Right hindlimb (tissue), 1 donor: ENCODE measurements at regions not wholly inside any gene's neighbourhood (a gene's known extent, or its start where the extent isn't known, plus 50 kb on each side); places are given as distances from the start of the nearest gene placed in this dataset.
"Not testable (repeated sequence)": the region's sequence is repeated elsewhere in the genome, so short reads cannot be mapped to it uniquely, and the experiment has no call there.

Experiments
- DNase-seq: peaks from one replicate; pipeline ENCODE4 v3.0.0-alpha.2; 2018

DNA sequence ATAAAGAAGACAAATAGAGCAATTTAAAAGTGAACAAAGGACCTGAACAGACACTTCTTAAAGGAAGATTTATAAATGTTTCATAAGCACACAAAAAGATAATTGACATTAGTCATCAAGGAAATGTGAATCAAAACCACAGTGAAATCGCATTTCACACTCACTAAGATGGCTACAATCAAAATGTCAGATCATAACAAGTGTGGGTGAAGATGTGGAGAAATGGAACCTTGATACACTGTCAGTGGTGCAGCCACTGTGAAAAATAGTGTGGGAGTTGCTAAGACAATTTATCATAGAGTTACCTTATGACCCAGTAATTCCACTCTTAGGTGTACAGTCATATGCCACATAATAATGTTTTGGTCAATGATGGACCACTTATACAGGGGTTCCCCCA is 54.5 kb upstream of the HTR4 start:
- no peak for DNase-seq

DNA sequence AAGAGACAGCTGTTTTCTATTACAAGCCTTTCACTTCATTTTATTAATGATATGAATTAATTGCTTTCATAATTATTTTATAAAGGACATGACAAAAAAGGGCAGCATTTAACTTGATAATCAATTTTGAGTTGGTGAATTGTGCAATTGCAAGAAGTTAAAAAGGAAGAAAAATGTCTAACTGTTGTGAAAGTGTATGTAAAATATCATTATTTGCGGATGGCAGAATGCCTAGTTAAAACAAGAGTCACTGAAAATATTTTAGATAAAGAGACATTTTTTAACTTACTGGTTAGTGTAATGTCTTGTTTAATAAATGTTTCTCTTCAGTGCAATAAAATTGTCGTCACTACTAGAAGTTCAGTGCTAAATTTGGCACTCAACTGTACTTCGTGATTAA is 57.6 kb upstream of the HTR4 start:
- no peak for DNase-seq

DNA sequence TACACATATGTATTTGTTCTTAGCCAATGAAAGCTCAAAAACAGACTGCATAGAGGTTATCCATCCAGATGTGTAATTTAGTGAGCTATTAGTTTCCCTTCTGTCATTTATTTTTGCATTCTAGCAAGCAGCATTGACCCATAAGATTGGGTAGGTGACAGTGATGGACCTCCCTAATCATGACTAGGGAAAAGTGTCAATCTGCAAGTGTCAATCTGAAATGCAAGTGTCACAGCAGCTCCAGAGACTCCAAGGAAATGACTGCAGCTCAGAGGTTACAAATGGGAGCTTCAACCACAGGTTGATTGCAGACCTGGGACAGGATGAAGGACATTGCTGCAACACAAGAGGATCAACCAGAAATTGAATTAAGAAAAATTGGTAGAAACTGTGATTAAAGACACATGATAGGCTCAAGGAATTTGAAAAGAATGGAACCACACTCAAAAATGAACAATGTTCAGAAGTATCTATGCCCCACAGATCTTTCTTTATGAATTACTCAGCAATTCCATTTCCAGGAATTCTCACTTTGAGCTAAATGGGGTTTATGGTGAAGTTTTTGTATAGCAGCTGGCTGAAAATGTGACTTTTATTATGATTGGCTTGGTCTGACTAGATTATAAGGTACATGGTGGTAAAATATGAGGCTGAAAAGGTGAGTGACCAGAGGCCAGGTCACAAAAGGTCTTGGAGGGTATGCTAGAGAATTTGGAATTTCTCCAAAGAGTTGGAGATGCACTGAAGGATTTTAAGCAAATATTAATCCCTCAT is 59.6 kb upstream of the HTR4 start:
- DNase-seq: no peak

DNA sequence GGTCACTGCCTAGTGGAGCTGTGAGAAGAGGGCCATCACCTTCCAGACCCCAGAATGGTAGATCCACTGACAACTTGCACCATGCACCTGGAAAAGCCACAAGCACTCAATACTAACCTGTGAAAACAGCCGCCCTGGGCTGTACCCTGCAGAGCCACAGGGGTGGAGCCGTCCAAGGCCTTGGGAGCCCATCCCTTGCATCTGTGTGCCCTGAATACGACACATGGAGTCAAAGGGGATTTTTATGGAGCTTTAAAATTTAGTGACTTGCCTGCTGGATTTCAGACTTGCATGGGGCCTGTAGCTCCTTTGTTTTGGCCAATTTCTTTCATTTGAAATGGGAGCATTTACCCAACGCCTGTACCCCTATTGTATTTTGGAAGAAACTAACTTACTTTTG is 62.4 kb upstream of the HTR4 start:
- DNase-seq: no peak

DNA sequence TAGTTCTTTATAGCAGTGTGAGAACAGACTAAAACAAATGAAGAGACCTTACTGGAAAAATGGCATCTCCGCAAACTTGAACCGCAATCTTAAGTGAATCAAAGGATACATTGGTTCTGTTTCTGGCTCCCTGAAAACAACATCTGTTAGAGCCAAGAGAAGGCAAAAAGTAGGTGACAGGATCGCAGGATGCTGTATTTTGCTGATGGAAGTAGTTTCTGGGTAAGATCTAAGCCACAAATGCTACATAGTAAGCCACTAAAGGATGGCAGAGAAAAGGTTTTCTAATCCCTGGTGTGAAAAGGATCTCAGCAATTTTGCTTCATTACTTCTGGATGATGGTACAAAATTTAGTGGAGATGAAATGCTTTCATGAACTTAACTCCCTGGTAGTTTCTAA is 63.3 kb upstream of the HTR4 start:
- DNase-seq: no peak

DNA sequence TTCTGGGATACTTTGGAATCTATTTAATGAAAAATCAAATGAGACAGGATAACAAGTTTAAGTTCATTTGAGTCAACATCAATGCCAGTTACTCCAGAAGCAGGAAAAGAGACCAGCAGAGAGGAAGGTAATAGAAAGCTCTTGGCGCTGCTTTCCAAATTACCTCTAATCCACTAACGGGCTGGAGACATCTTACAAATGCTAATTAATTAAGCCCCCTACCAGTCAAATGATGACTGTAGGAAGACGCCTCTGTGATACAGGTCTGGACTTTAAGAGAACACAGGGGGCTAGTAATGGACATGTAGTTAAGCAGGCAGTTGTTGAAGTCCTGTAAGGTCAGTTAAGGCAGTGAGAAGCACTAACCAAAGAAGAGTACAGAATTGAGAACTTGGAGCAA is 65.3 kb upstream of the HTR4 start:
- no peak for DNase-seq

DNA sequence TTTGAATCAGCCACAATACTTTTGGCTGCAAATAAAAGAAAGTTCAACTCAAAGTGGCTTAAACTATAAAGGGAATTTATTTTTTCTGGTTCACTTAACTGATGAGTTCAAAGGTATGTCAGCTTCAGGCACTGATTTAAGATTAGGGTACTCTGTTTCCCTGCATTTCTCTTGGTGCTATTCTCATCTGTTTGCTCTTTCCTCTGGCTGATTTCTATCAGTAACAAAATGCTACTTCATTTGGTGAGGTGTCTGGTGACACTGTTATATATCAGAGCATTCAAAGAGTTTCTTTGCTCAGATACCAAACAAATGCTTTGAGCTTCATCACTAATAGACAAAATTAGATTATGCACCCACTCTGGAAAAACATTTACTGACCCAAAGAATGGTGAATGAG is 65.9 kb upstream of the HTR4 start:
- no peak for DNase-seq

DNA sequence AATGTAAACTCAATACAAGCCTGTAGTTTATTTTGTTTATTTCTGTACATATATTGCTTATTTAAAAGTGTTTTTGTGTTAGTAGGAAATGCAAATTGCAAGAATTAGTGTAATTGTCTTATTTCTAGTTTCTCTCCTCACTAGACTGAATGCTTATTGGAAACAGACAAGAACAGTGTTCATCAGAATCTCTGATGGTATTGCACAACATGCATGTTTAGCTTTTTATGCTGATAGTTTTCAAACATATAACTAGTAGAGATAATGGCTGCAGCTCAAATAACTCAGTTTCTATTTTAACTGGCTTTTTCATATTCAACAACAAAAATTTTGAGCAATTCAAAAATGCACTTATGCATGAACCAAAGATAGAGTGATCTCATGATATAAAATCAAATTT is 68.8 kb upstream of the HTR4 start:
- no peak for DNase-seq

DNA sequence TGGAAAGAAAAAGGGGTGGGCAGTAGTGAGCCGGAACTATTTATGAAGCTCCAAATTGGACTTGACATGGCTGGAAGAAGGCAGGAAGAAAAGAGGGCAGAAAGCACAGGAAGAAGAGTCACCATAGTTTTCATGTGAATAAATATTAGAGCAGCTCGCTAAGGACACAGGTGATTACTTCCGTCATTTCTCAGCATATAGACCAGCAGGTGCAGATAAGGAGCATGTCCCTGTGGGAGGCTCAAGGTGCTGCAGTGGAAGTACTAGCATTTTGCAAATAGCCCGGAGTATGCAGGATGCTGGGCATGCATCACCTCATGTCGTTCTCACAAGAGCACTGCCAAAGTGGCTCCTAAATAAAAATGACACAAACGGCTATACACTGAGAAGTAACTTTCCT is 71.3 kb upstream of the HTR4 start:
- DNase-seq: no peak

DNA sequence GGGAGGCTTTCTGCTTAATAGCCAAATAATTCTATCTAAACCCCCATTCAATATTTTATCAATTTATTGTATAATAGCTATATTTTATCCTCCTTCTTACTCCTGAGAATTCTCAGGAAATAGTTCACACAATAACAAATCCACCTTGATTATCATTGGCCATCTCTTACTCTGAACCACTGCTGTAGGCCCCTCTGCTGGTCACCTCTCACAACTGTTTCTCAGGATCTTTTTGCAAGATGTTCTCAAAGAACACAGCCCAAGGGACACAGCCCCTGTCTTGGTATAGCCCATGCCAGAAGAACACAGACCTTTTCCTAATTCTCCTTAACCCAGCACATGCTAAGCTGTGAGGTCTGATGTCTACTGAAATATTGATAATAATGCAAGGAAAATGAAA is 74.9 kb upstream of the HTR4 start:
- no peak for DNase-seq

DNA sequence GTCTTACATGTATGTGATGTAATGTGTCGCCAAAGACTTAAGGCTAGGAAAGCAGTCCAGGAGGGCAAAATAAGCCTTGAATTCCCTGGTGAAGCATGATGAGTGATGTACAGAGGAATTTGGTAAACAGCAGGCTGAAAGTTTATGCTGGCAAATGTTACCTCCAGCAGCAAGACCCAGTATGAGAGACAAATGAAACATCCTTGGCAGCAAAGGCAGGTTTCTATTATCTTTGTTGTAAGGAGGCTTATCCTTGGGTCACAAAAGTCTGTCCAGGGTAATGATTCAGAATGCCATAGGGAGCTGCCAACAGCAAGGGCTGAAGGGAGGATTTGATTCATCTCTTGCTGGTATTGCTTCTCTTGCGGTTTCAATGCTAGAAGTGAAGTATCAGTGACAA is 75.9 kb upstream of the HTR4 start:
- DNase-seq: no peak

DNA sequence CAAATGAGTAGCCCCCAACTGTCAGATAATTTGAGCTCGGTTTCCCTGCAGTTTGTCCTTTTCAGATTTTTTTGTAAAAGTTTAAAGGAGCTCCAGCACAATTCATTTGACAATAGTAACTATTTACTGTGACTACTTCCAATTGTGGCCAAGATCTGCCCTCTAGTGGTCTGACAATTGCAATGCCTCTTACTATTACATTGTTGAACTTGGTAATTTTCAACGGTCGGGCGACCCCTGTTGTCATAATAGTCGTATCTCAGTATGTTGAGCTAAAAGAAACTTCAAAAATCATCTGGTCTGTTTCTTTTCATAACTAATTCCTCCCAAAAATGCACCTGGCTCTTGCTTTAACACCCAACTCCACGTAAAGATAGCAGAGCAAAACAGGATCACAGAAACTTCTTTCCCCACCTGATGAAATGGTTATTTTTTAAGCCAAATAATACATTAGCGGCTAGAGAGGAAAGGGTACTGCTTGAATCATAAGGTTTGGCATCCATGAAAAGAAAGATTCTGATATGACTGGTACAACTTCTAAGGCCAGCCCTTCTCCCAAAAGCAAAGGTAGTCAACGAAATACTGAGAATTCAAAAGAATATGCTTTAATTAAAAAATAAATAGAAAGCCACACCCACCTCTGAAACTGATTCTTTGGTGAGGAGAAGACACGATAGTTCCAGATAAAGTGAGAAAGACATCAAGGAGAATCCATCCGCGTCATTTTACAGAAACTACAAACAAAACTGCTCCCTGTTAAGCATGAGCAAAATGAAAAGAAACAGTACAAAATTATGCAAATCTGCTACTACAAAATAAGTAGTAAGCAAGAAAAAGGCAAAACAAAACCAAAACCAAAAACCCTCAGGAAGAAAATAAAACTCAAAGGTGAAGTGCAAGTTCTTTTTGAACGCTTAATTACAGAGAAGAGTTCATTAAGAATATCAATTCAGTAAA is 76.9 kb upstream of the HTR4 start:
- DNase-seq: peak; percentile 77

DNA sequence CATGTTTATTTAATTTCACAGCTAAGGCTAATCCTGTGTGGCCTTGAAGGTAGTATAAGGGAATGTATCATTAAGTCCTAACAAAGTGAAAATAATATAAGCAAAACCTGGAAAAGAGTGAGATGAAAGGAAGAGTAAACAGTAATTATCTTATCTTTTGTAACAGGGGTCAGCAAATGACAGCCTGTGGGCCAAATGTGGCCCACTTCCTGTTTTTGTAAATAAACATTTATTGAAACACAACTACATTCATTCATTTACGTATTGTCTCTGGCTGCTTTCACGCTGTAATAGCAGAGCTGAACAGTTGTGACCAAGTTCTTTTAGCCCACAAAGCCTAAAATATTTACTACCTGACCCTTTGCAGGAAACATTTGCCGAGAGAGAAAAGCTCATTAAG is 78.4 kb upstream of the HTR4 start:
- no peak for DNase-seq

DNA sequence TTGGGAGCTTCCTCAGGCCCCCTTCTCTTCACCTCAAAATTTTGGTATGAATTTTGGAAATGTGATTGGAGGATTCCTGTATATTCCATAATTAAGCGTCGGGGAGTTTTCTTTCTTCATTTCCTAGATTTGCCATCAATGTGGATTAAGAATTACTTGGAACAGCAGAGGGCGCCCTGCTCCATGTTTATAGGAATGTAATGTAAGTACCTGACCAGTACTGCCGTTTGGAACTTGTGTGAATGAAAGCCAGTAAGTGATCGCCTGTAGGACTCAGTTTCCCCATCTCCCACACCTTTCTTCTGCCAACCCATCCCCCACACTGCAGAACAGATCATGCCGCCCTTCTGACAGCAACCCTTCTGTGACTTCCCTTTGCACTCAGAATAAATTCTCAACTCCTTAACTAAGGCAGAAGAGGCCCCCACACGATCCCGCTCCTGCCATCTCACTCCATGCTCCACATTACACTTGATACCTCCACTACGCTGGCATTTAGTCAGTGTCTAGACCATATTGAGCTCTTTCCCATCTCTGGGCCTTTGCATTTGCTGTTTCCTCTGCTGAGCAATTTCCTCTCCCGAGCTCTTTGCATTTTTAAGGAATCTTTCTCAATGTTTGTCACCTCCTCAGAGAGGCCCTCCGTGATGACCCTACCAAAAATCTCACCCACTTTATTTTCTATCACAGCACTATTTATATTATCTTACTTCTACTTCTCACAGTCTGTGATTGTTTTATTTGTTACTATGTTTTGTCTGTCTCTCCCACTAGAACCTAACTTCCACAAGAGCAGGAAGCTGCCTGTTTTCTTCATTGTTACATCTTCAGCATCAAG is 79.5 kb upstream of the HTR4 start:
- peak; percentile 75 for DNase-seq

DNA sequence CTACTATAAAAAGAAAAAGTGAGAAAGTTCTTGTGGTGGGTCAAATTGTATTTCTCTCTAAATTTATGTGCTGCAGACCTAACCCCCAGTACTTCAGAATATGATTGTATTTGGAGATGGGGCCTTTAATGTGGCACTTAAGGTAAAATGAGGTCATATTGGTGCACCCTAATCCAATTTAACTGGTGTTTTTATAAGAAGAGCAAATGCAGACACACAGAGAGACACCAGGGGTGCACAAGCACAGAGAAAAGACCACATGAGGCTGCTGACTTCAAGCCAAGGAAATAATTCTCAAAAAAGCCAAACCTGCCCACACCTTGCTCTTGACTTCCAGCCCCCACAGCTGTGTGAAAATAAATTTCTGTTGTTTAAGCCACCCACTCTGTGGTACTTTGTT is 80.2 kb upstream of the HTR4 start:
- no peak for DNase-seq

DNA sequence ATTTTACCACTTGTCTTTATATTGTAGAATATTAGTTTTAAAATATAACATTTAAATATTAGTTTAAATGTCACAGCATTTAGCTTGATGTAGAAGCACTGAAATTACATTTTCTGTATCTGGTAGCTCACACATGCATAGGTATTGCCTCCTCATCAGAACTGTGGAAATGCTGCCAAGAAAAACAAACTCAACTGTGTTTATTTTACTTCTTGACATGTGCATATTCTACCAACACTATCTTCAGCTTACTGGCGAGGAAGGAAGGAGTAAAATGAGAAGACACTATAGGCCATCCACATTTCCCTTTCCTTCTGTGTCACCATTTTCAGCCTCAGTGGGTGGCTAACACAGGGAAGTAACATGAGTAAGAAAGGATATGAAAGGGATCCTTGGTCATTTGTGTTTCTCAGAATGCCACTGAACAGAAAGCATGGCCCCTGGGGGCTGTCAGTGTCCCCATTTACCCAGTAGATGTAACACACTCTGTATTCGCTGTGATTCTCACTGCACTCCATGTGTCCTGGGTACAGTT is 81.0 kb upstream of the HTR4 start:
- no peak for DNase-seq

DNA sequence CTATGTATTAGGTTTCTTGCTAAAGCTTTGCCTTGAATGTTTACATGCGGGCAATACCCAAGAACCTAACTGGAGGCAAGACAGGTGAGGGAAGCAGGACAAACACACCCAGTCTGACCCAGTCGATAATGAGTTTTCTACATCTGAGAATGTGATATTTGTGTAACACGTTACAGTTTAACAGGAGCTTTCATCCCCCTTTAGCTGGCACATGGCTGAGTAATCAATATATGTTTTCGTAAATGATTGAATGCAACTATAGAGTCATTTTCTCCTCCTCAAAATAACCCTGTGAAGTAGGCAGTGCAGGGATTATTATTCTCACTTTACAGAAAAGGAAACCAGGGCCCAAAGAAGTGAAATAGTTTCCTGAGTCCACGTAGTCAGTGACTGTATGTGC is 84.7 kb upstream of the HTR4 start:
- DNase-seq: no peak

DNA sequence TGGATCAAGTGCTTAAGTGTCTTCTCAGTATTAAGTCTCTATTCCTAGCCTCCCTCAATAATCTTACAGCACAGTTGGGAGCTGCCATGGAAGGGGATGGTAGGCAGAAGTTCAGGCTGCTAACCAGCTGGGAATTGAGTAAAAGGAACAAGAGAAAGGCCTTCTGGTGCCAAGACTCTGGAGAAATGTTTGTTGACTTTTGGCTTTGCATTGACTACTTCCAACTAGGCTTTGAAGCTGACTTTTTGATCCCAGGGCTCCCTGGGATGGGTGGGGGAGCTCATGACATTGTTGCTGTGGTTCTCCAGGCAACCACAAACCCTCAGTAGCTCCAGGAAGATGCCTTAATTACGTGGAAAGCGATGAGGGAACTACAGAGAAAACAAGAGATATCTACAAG is 85.2 kb upstream of the HTR4 start:
- no peak for DNase-seq

DNA sequence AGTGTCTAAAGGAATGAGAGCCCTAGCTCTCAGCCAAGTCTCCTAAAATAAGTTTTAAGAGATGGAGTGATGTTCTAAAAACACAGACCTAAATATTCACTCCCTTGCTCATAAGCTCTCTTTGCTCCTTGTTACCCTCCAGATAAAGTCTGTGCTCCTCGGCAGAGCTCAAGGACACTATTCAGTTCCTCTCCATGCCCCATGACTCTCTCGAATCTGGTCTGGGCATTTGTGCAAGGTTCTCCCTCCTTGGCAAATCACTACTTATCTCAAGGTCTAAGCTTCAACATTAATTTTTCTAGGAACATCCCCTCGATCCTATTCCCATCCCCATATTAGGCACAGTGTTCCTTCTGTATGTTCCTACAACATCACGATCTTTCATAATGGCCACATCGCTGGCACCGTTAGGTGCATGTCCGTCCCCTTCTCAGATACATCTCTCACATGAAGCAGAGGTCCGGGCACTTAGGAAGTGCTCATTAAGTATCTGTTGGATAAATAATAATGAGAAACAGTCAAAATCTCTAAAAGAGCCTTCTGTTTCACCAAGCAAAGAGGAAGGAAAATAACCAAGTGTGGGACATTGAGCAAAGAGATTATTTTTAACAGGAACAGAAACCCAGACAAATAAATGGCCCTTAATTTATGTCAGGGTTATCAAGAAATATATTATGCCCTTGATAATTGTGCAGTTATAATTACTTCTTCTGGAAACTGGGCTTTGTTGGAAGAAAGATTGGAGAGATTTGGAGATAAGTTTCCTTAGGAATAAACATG is 85.9 kb upstream of the HTR4 start:
- DNase-seq: no peak

DNA sequence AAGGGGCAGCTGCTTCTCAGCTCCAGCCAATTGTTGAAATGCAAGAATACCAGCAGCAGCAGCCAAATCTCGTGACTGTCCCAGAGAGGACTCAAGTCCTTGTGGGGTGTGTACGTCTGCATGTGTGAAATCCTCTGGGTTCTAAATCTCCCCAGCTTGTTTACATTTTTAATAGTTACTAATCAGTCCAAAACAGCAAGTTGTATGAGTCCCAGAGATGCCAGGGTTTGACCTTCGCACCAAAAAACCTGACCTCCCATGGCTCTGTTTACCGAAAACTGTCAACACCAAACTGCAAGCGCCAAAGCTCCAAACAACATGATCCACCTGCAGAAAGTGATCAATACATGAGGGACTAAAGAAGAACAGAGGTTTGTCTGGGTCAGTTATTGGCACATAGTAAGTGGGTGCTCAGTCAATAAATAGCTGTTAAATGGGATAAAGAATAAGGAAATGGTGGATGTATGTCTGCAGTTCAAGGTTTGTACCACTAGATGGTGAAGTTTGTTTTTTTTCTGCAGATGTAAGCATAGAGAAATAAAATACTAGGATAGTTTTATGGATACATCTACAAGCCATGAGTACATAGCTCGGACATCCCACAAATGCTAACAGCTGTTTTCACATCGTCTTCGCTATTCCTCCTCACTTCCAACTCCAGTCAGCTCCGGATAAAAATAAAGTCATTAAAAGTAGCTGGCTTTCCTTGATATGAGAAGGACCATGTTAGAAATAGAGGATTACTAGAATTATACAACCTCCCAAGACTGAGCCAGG is 85.3 kb upstream of the ADRB2 start:
- DNase-seq: no peak

DNA sequence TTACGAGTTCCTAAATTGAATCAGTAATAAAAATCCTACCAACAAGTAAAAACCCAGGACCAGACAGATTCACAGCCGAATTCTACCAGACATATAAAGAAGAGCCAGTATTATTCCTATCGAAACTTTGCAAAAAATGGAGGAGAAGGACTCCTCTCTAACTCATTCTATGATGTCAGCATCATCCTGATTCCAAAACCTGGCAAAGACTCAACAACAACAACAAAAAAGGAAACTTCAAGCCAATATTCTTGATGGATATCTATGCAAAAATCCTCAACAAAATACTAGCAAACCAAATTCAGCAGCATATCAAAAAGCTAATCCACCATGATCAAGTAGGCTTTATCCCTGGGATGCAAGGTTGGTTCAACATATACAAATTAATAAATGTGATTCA is 84.6 kb upstream of the ADRB2 start:
- DNase-seq: not testable (repeated sequence)
